Sigmoid colon (tissue), 6 donors: ENCODE measurements at regions not wholly inside any gene's neighbourhood (a gene's known extent, or its start where the extent isn't known, plus 50 kb on each side); places are given as distances from the start of the nearest gene placed in this dataset.

Experiments used
- DNase-seq: peaks from one replicate; pipeline ENCODE4 v3.0.0-alpha.2; 2019
- H3K27ac ChIP-seq, 4 donors: fragments of 200-600 bp; sonication (generic); one replicate each; pipeline ENCODE4 v1.5.1; 2016 to 2019; ENCODE audit warnings: mild to moderate bottlenecking in 1 of 4
- H3K27me3 ChIP-seq, 3 donors: fragments of 200-600 bp; sonication (generic); one replicate each; pipeline ENCODE4 v1.5.1; 2019; ENCODE audit warnings: mild to moderate bottlenecking in 1 of 3
- H3K36me3 ChIP-seq, 4 donors: fragments of 200-600 bp; sonication (generic); one replicate each; pipeline ENCODE4 v1.5.1; 2016 to 2019
- H3K4me1 ChIP-seq, 4 donors: fragments of 200-600 bp; sonication (generic); one replicate each; pipeline ENCODE4 v1.5.1; 2017 to 2019
- H3K4me3 ChIP-seq, 4 donors: fragments of 200-600 bp; sonication (generic); one replicate each; pipeline ENCODE4 v1.5.1; 2017 to 2019; ENCODE audit warnings: mild to moderate bottlenecking in 2 of 4, moderate library complexity in 1 of 4
- H3K9me3 ChIP-seq, 4 donors: fragments of 200-600 bp in 3 of 4; sonication (generic) in 3 of 4; one replicate each; pipeline versions ENCODE4 v1.5.1 to v1.6.1; 2013 to 2019
- EP300 ChIP-seq, 4 donors: sonication (generic); formaldehyde crosslinking; IDR thresholded peaks; one replicate each; pipeline ENCODE4 v1.6.1; 2017; ENCODE audit warnings: antibody characterized with exemption in 4 of 4
- POLR2A ChIP-seq, 2 donors: fragments of 450-650 bp; IDR thresholded peaks; one replicate each; pipeline ENCODE4 v1.6.1; 2016; ENCODE audit warnings: antibody characterized with exemption in 2 of 2, mild to moderate bottlenecking in 2 of 2, moderate library complexity in 2 of 2
- POLR2AphosphoS5 ChIP-seq, 4 donors: sonication (generic); formaldehyde crosslinking; IDR thresholded peaks; one replicate each; pipeline ENCODE4 v1.6.1; 2017; ENCODE audit warnings: antibody characterized with exemption in 4 of 4
- WGBS, 2 donors: extraction: QIAGEN DNeasy Blood & Tissue Kit; methylation state at CpG; one replicate each; pipeline ENCODE4 v1.1.7; 2013; 5-methylcytosine and 5-hydroxymethylcytosine counted together
- intact Hi-C: fragments of 100-400 bp; cut with DNase I; formaldehyde crosslinking; loops from one replicate; pipeline ENCODE4 v1.15.1; 2023
- TF ChIP-seq, protein P1 (sequence below), 4 experiments: fragments of 450-650 bp in 3 of 4; fragments of 200-600 bp in 1 of 4; IDR thresholded peaks; one replicate each; pipeline ENCODE4 v1.5.1; 2016 to 2019; ENCODE audit warnings: antibody characterized with exemption in 4 of 4, mild to moderate bottlenecking in 3 of 4, moderate library complexity in 2 of 4
- donor health status: healthy with polysubstance abuse.
- donor health status: healthy.

- intact Hi-C loops: no loop called here
- no peak for DNase-seq
- Histone ChIP-seq H3K4me3 (no peak overlapping the region), H3K36me3 (no peaks in the 10 kb centered on the region), H3K27ac (no peak overlapping the region), H3K27me3 (no peaks in the 10 kb centered on the region), H3K4me1 (peaks cover 0 to 8% (median 0%) of the 10 kb centered on the region in 4 donors), H3K9me3 (no peaks in the 10 kb centered on the region)
- WGBS, 2 donors: 68 to 82% methylated on average over 3 of the region's 3 CpGs
- TF ChIP-seq, protein P1, sequence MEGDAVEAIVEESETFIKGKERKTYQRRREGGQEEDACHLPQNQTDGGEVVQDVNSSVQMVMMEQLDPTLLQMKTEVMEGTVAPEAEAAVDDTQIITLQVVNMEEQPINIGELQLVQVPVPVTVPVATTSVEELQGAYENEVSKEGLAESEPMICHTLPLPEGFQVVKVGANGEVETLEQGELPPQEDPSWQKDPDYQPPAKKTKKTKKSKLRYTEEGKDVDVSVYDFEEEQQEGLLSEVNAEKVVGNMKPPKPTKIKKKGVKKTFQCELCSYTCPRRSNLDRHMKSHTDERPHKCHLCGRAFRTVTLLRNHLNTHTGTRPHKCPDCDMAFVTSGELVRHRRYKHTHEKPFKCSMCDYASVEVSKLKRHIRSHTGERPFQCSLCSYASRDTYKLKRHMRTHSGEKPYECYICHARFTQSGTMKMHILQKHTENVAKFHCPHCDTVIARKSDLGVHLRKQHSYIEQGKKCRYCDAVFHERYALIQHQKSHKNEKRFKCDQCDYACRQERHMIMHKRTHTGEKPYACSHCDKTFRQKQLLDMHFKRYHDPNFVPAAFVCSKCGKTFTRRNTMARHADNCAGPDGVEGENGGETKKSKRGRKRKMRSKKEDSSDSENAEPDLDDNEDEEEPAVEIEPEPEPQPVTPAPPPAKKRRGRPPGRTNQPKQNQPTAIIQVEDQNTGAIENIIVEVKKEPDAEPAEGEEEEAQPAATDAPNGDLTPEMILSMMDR (IDR thresholded peaks at IDR 0.05): no peak
- TF ChIP-seq POLR2AphosphoS5 (IDR thresholded peaks at IDR 0.05) (no peak), POLR2A (IDR thresholded peaks at IDR 0.05) (no peak), EP300 (IDR thresholded peaks at IDR 0.05) (no peak)
These were observed 333.1 kb upstream of the FAM241A start for GRCh38 chr4:111812114-111812513.

DNA sequence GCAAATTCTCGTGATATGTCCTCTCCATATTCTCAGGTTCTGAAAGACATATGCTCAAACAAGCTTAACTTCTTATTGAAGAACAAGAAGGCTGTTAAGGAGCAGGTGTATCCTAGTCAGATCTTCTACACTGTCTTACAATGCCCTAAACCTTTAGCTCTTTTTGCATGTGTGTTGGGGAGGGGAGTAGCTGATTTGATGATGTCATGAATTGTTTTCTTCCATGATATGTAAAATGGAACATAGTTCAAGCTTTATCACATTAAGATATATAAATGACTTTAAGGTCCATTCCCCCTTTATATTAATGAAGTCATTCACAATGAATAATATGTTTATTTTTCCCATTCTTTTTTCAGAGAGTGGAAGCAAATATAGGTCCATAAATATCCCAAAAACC, 332.5 kb upstream of the FAM241A start:
- H3K27me3 ChIP-seq: no peaks in the 10 kb centered on the region
- no peaks in the 10 kb centered on the region for H3K36me3 ChIP-seq
- DNase-seq: no peak
- TF ChIP-seq, protein P1 (IDR thresholded peaks at IDR 0.05): no peak
- TF ChIP-seq POLR2A (IDR thresholded peaks at IDR 0.05) (no peak), POLR2AphosphoS5 (IDR thresholded peaks at IDR 0.05) (no peak), EP300 (IDR thresholded peaks at IDR 0.05) (no peak)
- intact Hi-C loops: no loop called here
- no peaks in the 10 kb centered on the region for H3K9me3 ChIP-seq
- WGBS, 2 donors: 77 to 88% methylated on average over 1 of the region's 1 CpG
- no peak overlapping the region for H3K4me3 ChIP-seq
- no peak overlapping the region for H3K27ac ChIP-seq
- peaks cover 0 to 8% (median 0%) of the 10 kb centered on the region in 4 donors for H3K4me1 ChIP-seq

- no peak for DNase-seq
- intact Hi-C loops: no loop called here
- WGBS, 2 donors: 62 to 63% methylated on average over 3 of the region's 3 CpGs
- TF ChIP-seq EP300 (IDR thresholded peaks at IDR 0.05) (no peak), POLR2A (IDR thresholded peaks at IDR 0.05) (no peak), POLR2AphosphoS5 (IDR thresholded peaks at IDR 0.05) (no peak)
- TF ChIP-seq, protein P1 (IDR thresholded peaks at IDR 0.05): no peak
- Histone ChIP-seq H3K9me3 (no peaks in the 10 kb centered on the region), H3K27me3 (no peaks in the 10 kb centered on the region), H3K4me1 (peaks cover 0 to 8% (median 0%) of the 10 kb centered on the region in 4 donors), H3K36me3 (no peaks in the 10 kb centered on the region), H3K4me3 (no peak overlapping the region), H3K27ac (no peak overlapping the region)
These were observed 331.6 kb upstream of the FAM241A start for GRCh38 chr4:111813555-111814140.

GRCh38 chr4:111814961-111815360, 330.3 kb upstream of the FAM241A start:
- no peak overlapping the region for H3K4me3 ChIP-seq
- H3K4me1 ChIP-seq: peaks cover 0 to 8% (median 0%) of the 10 kb centered on the region in 4 donors
- no peak for TF ChIP-seq POLR2A (IDR thresholded peaks at IDR 0.05)
- no peak for TF ChIP-seq EP300 (IDR thresholded peaks at IDR 0.05)
- TF ChIP-seq POLR2AphosphoS5 (IDR thresholded peaks at IDR 0.05): no peak
- TF ChIP-seq, protein P1 (IDR thresholded peaks at IDR 0.05): no peak
- no peaks in the 10 kb centered on the region for H3K9me3 ChIP-seq
- WGBS, 2 donors: 65 to 79% methylated on average over 6 of the region's 6 CpGs
- H3K36me3 ChIP-seq: no peaks in the 10 kb centered on the region
- no peak for DNase-seq
- intact Hi-C loops: no loop called here
- no peak overlapping the region for H3K27ac ChIP-seq
- H3K27me3 ChIP-seq: no peaks in the 10 kb centered on the region

GRCh38 chr4:111821342-111821741, 323.9 kb upstream of the FAM241A start:
- no peaks in the 10 kb centered on the region for H3K4me1 ChIP-seq
- TF ChIP-seq POLR2AphosphoS5 (IDR thresholded peaks at IDR 0.05): no peak
- no peak for TF ChIP-seq EP300 (IDR thresholded peaks at IDR 0.05)
- no peak for TF ChIP-seq POLR2A (IDR thresholded peaks at IDR 0.05)
- TF ChIP-seq, protein P1 (IDR thresholded peaks at IDR 0.05): no peak
- intact Hi-C loops: no loop called here
- no peak for DNase-seq
- H3K9me3 ChIP-seq: no peaks in the 10 kb centered on the region
- H3K36me3 ChIP-seq: no peaks in the 10 kb centered on the region
- no peak overlapping the region for H3K27ac ChIP-seq
- H3K27me3 ChIP-seq: no peaks in the 10 kb centered on the region
- H3K4me3 ChIP-seq: no peak overlapping the region
